MCF 10A (cell line): ENCODE measurements at regions not wholly inside any gene's neighbourhood (a gene's known extent, or its start where the extent isn't known, plus 50 kb on each side); places are given as distances from the start of the nearest gene placed in this dataset.
A peak's percentile ranks its signal among the peaks of the same experiment; 100 is the strongest.

Source experiments
- BruUV-seq: library from RNA; stranded (reverse); fragments of 400-500 nt; replicated peaks from 2 replicates; lab custom pipeline; 2021; lab: Mats Ljungman, UMichigan
- CTCF ChIA-PET: fragments of 300-600 bp; sonication (Branson Sonifier 250); formaldehyde crosslinking; extraction: SDS; loops from one replicate; lab custom pipeline; 2021; ENCODE audit warnings: antibody characterized with exemption, inconsistent platforms; lab: Yijun Ruan, JAX
- POLR2A ChIA-PET: fragments of 300-600, 350-650 bp; sonication (Branson Sonifier 250); formaldehyde crosslinking; extraction: SDS; loops from one replicate; lab custom pipeline; 2020; ENCODE audit warnings: antibody characterized with exemption, inconsistent platforms; lab: Yijun Ruan, JAX
- DNase-seq: peaks from one replicate; pipeline ENCODE4 v3.0.0-alpha.2; 2018; ENCODE audit not compliant: unreplicated experiment
- H3K27ac Mint-ChIP-seq: one replicate; pipeline ENCODE4 v1.8.0; 2022; ENCODE audit warnings: mild to moderate bottlenecking, low read depth, mixed read lengths; ENCODE audit not compliant: unreplicated experiment
- H3K27me3 Mint-ChIP-seq: one replicate; pipeline ENCODE4 v1.8.0; 2022; ENCODE audit warnings: mixed read lengths; ENCODE audit not compliant: insufficient read depth, unreplicated experiment
- H3K36me3 Mint-ChIP-seq: one replicate; pipeline ENCODE4 v1.8.0; 2022; ENCODE audit warnings: mild to moderate bottlenecking, moderate library complexity, mixed read lengths; ENCODE audit not compliant: insufficient read depth, unreplicated experiment
- H3K4me1 Mint-ChIP-seq: one replicate; pipeline ENCODE4 v1.8.0; 2022; ENCODE audit warnings: mixed read lengths; ENCODE audit not compliant: insufficient read depth, unreplicated experiment
- H3K4me3 Mint-ChIP-seq: one replicate; pipeline ENCODE4 v1.8.0; 2022; ENCODE audit warnings: mild to moderate bottlenecking, moderate library complexity, mixed read lengths; ENCODE audit not compliant: unreplicated experiment
- H3K9me3 Mint-ChIP-seq: one replicate; pipeline ENCODE4 v1.8.0; 2022; ENCODE audit warnings: mixed read lengths; ENCODE audit not compliant: unreplicated experiment
- CTCF ChIP-seq: fragments of 200-600 bp; IDR thresholded peaks from one replicate; pipeline ENCODE4 v1.8.0; 2022; ENCODE audit warnings: antibody characterized with exemption, mild to moderate bottlenecking; ENCODE audit not compliant: unreplicated experiment
- intact Hi-C: fragments of 100-400 bp; cut with micrococcal nuclease; formaldehyde crosslinking; loops from 2 replicates; pipeline ENCODE4 v1.14.1; 2022

DNA sequence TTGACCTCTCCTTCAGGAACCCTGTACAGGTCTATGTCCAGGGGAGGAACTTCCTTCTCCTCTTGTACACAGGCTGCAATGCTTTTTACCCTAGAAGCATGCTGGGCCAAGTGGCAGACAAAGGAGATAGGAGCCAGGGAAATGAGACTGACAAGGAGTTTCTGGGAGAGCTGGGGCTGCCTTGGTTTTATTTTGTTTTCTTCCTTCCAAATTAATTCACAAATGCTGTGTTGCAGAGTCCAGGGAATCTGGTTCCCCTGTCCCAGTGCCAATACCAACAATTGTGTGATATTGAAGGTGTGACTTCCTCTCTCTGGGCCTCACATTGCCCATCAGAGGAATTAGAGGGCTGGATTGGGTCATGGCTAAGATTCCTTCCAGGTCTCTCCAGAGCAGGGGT, 224.8 kb upstream of the PPP2R3A start:
- peaks cover 7% of the 10 kb centered on the region for H3K27me3 Mint-ChIP-seq
- ChIA-PET CTCF (no interaction called here), POLR2A (no interaction called here)
- H3K4me3 Mint-ChIP-seq, result no peak overlapping the region
- DNase-seq, result no peak
- no peaks in the 10 kb centered on the region for H3K4me1 Mint-ChIP-seq
- intact Hi-C loops, result no loop called here
- H3K36me3 Mint-ChIP-seq, result peaks cover 4% of the 10 kb centered on the region
- no peaks in the 10 kb centered on the region for H3K9me3 Mint-ChIP-seq
- TF ChIP-seq CTCF, result no peak
- no peak overlapping the region for H3K27ac Mint-ChIP-seq
- BruUV-seq, result no TSS peak

- ChIA-PET CTCF (interaction anchor here (0.7 kb wide), 1 partner anchor 22 kb away, joined by 3 read pairs; no protein-coding TSS in a partner anchor), POLR2A (no interaction called here)
- intact Hi-C loops, result no loop called here
- no peaks in the 10 kb centered on the region for H3K9me3 Mint-ChIP-seq
- no peak overlapping the region for H3K4me3 Mint-ChIP-seq
- peaks cover 24% of the 10 kb centered on the region for H3K27me3 Mint-ChIP-seq
- no peak for DNase-seq
- BruUV-seq, result no TSS peak
- no peak overlapping the region for H3K27ac Mint-ChIP-seq
- no peaks in the 10 kb centered on the region for H3K36me3 Mint-ChIP-seq
- no peak for TF ChIP-seq CTCF
- H3K4me1 Mint-ChIP-seq, result no peaks in the 10 kb centered on the region
Observed at GRCh38 chr3:135751991-135752390, 213.5 kb upstream of the PPP2R3A start.

DNA sequence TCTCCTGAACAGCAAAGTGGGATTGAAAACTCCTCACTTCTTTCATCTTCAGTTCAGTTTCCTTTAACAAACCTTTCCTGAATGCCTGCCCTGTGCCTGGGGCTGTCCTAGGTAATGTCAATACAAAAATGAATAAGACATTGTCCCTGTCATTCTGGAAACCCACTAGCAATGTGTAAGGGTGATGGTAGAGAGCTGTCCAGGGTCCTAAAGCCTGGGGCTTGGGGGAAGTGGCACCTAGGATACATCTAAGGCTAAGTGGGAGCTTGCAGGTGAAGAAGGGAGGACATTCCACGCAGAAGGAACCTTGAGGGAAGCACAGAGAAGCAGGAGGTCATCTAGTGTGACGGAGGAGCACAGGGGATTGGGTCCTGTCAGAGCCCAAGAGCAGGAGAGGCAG, 212.7 kb upstream of the PPP2R3A start:
- DNase-seq, result peak; percentile 41
- ChIA-PET POLR2A (no interaction called here), CTCF (no interaction called here)
- H3K27ac Mint-ChIP-seq, result no peak overlapping the region
- no peaks in the 10 kb centered on the region for H3K4me1 Mint-ChIP-seq
- no peak for TF ChIP-seq CTCF
- BruUV-seq, result no TSS peak
- intact Hi-C loops, result no loop called here
- no peaks in the 10 kb centered on the region for H3K36me3 Mint-ChIP-seq
- peaks cover 15% of the 10 kb centered on the region for H3K27me3 Mint-ChIP-seq
- H3K4me3 Mint-ChIP-seq, result no peak overlapping the region
- H3K9me3 Mint-ChIP-seq, result no peaks in the 10 kb centered on the region

DNA sequence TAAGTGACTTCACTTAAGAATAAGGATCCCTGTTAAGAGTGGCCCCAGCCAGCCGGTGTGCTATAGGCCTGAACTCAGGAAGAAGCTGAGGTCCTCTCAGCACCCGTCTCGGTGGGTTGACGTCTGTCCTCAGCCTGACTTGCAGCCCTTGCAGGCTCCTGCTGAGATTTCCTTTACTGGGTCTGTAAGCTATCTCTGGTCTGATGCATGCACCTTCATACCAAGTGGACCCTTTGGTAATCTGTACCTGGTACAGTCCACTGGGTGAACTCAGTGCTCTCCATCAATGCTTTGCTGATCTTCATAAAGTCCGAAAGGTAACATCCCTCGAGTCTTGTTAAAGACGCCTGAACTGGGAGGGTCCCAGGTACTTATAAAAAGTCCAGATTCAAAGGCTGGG, 212.0 kb upstream of the PPP2R3A start:
- POLR2A ChIA-PET, result no interaction called here
- Mint-ChIP-seq H3K9me3 (no peaks in the 10 kb centered on the region), H3K27me3 (peaks cover 17% of the 10 kb centered on the region)

More for the DNA sequence above, 212.0 kb upstream of the PPP2R3A start:
- DNase-seq, result no peak
- intact Hi-C loops, result no loop called here
- Mint-ChIP-seq H3K4me1 (no peaks in the 10 kb centered on the region), H3K27ac (no peak overlapping the region), H3K36me3 (no peaks in the 10 kb centered on the region), H3K4me3 (no peak overlapping the region)
- CTCF ChIA-PET, result no interaction called here
- BruUV-seq, result no TSS peak
- TF ChIP-seq CTCF, result no peak
